IgD-negative memory B cell (primary cell): ENCODE measurements at regions not wholly inside any gene's neighbourhood (a gene's known extent, or its start where the extent isn't known, plus 50 kb on each side); places are given as distances from the start of the nearest gene placed in this dataset.

Experiments used
- H3K27ac Mint-ChIP-seq, 3 donors: one replicate each; pipeline ENCODE4 v1.8.0; 2020 to 2022; ENCODE audit warnings: mild to moderate bottlenecking in 3 of 3, mixed read lengths in 3 of 3, moderate library complexity in 1 of 3
- H3K27me3 Mint-ChIP-seq: one replicate; pipeline ENCODE4 v1.8.0; 2021; ENCODE audit warnings: mixed read lengths
- H3K36me3 Mint-ChIP-seq: one replicate; pipeline ENCODE4 v1.8.0; 2020; ENCODE audit warnings: mild to moderate bottlenecking, mixed read lengths
- H3K4me1 Mint-ChIP-seq, 3 donors: one replicate each; pipeline ENCODE4 v1.8.0; 2020 to 2022; ENCODE audit warnings: mixed read lengths in 3 of 3, mild to moderate bottlenecking in 1 of 3
- H3K4me3 Mint-ChIP-seq, 4 donors: one replicate each; pipeline ENCODE4 v1.8.0; 2020 to 2022; ENCODE audit warnings: mild to moderate bottlenecking in 4 of 4, mixed read lengths in 4 of 4, moderate library complexity in 3 of 4
- H3K9me3 Mint-ChIP-seq, 3 donors: one replicate each; pipeline ENCODE4 v1.8.0; 2020 to 2021; ENCODE audit warnings: mixed read lengths in 3 of 3, mild to moderate bottlenecking in 1 of 3

DNA sequence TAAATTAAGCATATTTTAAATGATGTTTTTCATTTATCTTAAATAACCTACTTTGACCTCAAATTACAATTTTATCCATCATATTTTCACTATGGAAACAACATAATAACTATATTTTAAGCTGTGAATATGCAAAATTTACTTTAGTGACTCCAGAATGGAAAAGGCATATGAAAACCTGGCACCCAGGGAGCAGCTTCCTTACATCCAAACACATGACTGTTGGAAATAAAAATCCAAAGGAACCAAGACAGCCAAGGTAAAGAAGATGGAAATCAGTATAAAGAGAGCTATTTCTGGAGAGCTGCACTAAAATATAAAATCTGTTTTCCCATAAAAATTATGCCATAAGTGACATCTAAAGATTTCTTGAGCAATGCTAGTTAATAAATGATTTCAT, 140.3 kb upstream of the FTMT start:
- peaks cover 0 to 15% (median 3%) of the 10 kb centered on the region in 3 donors for H3K9me3 Mint-ChIP-seq
- H3K4me1 Mint-ChIP-seq = no peaks in the 10 kb centered on the region
- H3K36me3 Mint-ChIP-seq = no peaks in the 10 kb centered on the region
- H3K27me3 Mint-ChIP-seq = no peaks in the 10 kb centered on the region
- no peak overlapping the region for H3K4me3 Mint-ChIP-seq
- no peak overlapping the region for H3K27ac Mint-ChIP-seq

DNA sequence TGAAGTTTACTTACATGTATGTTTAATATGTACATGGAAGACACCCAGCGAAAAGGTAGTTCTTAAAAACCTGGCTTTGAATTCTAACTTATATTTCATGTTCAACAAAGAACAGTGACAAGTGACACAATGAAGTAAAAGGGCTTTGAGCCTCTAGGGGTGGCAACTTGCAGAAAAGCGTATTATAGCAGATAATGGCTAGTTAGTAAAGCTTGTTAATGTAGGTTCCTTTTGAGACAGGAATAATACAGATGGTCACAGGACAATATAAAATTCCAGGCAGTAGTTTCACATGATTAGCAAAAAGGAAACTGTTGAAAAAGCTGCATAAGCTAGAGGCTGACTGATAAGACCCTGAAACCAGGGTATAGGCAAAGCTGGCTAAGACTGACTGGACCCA, 132.4 kb upstream of the FTMT start:
- H3K36me3 Mint-ChIP-seq = peaks cover 1% of the 10 kb centered on the region
- H3K4me3 Mint-ChIP-seq = no peak overlapping the region
- H3K27ac Mint-ChIP-seq = no peak overlapping the region
- peaks cover 2 to 14% (median 2%) of the 10 kb centered on the region in 3 donors for H3K9me3 Mint-ChIP-seq
- no peaks in the 10 kb centered on the region for H3K27me3 Mint-ChIP-seq
- H3K4me1 Mint-ChIP-seq = no peaks in the 10 kb centered on the region

DNA sequence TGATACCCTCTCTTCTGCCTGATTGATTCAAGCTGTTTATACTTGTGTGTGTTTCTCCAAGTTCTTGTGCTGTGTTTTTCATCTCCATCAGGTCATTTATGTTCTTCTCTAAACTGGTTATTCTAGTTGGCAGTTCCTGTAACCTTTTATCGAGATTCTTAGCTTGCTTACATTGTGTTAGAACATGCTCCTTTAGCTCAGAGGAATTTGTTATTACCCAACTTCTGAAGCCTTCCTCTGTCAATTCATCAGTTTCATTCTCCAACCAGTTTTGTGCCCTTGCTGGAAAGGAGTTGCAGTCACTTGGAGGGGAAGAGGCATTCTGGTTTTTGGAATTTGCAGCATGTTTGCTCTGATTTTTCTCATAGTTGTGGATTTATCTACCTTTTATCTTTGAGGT, 126.2 kb upstream of the FTMT start:
- H3K27me3 Mint-ChIP-seq = no peaks in the 10 kb centered on the region
- peaks cover 0 to 10% (median 2%) of the 10 kb centered on the region in 3 donors for H3K9me3 Mint-ChIP-seq
- no peak overlapping the region for H3K27ac Mint-ChIP-seq
- peaks cover 1% of the 10 kb centered on the region for H3K36me3 Mint-ChIP-seq
- no peaks in the 10 kb centered on the region for H3K4me1 Mint-ChIP-seq
- no peak overlapping the region for H3K4me3 Mint-ChIP-seq

DNA sequence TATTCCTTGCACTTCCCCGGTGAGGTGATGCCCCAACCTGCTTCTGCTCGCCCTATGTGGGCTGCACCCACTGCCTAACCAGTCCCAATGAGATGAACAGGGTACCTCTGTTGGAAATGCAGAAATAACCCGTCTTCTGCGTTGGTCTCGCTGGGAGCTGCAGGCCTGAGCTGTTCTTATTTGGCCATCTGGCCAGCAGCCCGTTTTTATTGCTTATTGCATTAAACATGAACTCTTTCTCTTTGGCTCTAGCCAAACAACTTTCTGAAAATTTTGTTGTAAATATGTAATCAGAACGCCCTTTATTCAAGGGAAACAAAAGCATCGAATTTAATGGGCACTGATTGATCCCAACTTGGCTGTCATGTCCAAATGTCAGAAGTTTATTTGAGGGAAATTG, 124.7 kb upstream of the FTMT start:
- Mint-ChIP-seq H3K4me3 (no peak overlapping the region), H3K9me3 (peaks cover 0 to 6% (median 2%) of the 10 kb centered on the region in 3 donors), H3K4me1 (no peaks in the 10 kb centered on the region), H3K27me3 (no peaks in the 10 kb centered on the region), H3K36me3 (peaks cover 1% of the 10 kb centered on the region), H3K27ac (no peak overlapping the region)

DNA sequence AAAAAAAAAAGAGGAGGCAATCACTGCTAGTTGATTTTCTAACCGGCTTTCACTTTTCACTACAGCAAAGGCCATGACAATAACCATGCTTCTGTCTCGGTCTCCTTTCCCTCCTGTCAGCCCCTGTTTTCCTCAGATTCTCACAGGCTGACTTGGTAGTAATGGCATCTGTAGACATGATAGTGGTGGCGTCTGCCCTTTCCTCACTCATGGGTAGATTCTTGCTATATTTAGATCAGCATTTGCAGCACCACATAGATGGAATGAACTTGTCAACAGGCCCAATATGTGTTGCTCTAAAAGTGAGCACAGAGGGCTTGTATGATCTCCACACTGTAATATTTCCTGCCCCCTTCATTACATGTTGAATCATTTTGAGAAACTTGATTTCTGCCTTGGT, 120.3 kb upstream of the FTMT start:
- Mint-ChIP-seq H3K4me3 (no peak overlapping the region), H3K4me1 (no peaks in the 10 kb centered on the region), H3K36me3 (no peaks in the 10 kb centered on the region), H3K27me3 (no peaks in the 10 kb centered on the region), H3K9me3 (peaks cover 0 to 3% (median 0%) of the 10 kb centered on the region in 3 donors), H3K27ac (no peak overlapping the region)

DNA sequence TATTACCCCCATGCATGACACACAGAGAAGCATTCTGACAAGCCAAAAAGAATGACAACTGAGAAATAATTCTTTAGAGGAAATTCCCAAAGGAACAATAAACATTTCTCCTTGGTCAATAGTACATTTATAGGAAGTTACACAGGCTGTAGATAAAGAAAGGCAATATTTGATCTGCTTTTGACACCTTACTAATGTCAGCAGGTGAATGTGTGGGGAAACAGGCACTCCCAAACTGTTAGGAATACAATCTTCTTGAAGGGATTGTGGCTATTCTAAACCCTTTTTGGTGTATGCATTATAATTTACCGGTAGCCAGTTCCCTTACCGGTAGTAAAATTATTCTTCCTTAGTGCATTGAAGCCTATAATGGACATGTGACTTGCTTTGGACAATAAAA, 116.1 kb upstream of the FTMT start:
- Mint-ChIP-seq H3K9me3 (peaks cover 0 to 2% (median under 1%) of the 10 kb centered on the region in 3 donors), H3K27ac (no peak overlapping the region), H3K36me3 (no peaks in the 10 kb centered on the region), H3K4me3 (no peak overlapping the region), H3K4me1 (no peaks in the 10 kb centered on the region), H3K27me3 (no peaks in the 10 kb centered on the region)

DNA sequence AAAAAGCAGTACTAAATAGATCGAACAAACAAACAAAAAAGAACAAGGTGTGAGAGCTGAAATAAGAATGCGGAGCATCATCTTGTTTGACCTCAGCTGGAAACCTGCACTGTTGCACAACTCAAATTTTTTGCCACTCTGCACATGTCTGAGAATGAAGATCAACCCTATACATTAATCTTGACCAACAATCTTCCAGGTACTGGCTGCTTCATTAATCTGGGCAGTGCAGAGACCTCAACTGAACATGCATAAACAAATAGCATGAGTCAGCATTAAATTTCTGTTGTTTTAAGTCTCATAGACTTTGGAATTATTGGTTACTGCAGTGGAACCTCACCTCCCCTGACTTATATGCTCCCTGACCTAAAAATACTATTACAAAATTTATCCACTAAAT, 114.6 kb upstream of the FTMT start:
- H3K4me1 Mint-ChIP-seq = no peaks in the 10 kb centered on the region
- no peaks in the 10 kb centered on the region for H3K36me3 Mint-ChIP-seq
- H3K9me3 Mint-ChIP-seq = peaks cover 0 to 7% (median 4%) of the 10 kb centered on the region in 3 donors
- H3K27ac Mint-ChIP-seq = no peak overlapping the region
- H3K4me3 Mint-ChIP-seq = no peak overlapping the region
- H3K27me3 Mint-ChIP-seq = no peaks in the 10 kb centered on the region

DNA sequence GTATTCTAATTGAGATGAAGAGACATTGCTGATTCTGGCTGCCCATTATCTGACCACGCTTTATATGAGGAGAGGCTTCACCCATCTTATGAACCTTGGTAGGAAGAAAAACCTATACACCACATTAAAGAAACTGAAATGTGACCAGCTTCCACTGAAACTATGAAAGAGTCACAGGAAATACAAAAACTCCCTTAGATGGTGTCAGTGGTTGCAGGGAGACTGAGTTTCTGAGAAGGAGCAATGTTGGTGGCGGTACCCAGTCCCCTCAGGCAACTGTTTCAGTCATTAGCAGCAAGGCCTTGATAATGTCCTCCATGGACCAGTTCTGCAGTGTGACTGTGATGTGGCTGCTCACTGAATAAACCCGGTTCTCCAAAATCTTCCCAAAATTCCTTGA, 110.5 kb upstream of the FTMT start:
- H3K4me1 Mint-ChIP-seq = no peaks in the 10 kb centered on the region
- H3K27ac Mint-ChIP-seq = no peak overlapping the region
- H3K4me3 Mint-ChIP-seq = no peak overlapping the region
- H3K9me3 Mint-ChIP-seq = peaks cover 0 to 7% (median 4%) of the 10 kb centered on the region in 3 donors
- H3K27me3 Mint-ChIP-seq = no peaks in the 10 kb centered on the region
- H3K36me3 Mint-ChIP-seq = no peaks in the 10 kb centered on the region

DNA sequence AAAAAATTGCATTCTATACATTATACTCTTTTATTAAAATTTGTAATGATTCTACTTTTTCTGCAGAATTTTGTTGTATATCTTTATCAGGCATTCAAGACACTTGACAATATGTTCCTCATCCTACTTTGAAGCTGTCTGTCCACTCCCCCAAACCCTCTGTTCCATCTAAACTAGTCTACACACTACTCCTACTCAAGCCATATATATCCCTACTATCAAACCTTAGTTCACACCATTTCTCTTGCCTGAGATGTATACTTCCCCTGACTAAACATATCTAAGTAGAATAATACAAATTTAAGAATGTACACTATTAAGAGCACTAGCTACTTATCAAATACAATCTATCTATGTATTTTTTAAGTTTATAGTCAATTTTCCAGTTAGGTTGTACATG, 107.1 kb upstream of the FTMT start:
- H3K4me1 Mint-ChIP-seq = no peaks in the 10 kb centered on the region
- peaks cover 0 to 5% (median 4%) of the 10 kb centered on the region in 3 donors for H3K9me3 Mint-ChIP-seq
- no peak overlapping the region for H3K4me3 Mint-ChIP-seq

DNA sequence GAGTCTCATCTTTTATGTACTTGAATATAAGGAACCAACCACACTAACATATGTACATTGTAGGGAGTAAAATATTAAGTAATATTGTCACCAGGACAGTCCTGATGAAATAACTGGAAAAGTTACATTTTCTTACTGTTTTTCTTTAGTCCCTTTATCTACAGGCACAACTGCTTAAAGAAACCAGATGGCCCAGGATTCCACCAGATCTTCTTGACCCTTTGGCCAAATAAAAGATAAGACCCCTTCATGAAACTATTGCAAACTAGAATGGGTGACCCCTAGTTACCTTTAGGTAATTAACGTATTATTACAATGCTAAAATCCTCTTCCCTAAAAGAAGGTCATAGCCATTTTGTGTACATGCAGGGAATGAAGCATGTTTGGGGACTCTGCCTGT, 106.3 kb upstream of the FTMT start:
- Mint-ChIP-seq H3K36me3 (no peaks in the 10 kb centered on the region), H3K4me3 (no peak overlapping the region), H3K27ac (no peak overlapping the region), H3K27me3 (peaks cover 1% of the 10 kb centered on the region), H3K4me1 (no peaks in the 10 kb centered on the region), H3K9me3 (peaks cover 0 to 5% (median 4%) of the 10 kb centered on the region in 3 donors)

More for the DNA sequence above, 107.1 kb upstream of the FTMT start:
- no peak overlapping the region for H3K27ac Mint-ChIP-seq
- peaks cover 1% of the 10 kb centered on the region for H3K27me3 Mint-ChIP-seq
- H3K36me3 Mint-ChIP-seq = no peaks in the 10 kb centered on the region

DNA sequence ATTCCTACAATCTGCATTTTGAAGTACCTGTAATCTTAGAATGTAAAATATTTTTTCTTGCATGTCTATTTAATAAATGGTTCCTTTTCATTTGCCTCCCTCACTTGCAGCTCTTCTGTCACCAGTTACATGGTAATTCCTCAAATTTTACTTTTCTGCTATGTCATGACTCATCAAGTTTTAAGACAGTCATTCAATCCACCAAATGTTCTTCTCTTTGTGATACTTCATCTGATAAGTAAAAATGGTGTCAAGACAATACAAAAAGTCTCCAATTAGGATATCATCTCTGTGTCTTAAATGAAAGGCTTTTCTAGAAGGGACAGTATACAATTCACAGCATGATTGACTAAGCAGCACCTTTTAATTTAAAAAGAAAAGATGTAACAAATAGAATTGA, 104.9 kb upstream of the FTMT start:
- H3K4me1 Mint-ChIP-seq = peaks cover 0 to 3% (median 0%) of the 10 kb centered on the region in 3 donors
- peaks cover 1% of the 10 kb centered on the region for H3K27me3 Mint-ChIP-seq
- no peak overlapping the region for H3K27ac Mint-ChIP-seq
- peaks cover 0 to 2% (median 0%) of the 10 kb centered on the region in 3 donors for H3K9me3 Mint-ChIP-seq
- H3K36me3 Mint-ChIP-seq = no peaks in the 10 kb centered on the region
- no peak overlapping the region for H3K4me3 Mint-ChIP-seq

DNA sequence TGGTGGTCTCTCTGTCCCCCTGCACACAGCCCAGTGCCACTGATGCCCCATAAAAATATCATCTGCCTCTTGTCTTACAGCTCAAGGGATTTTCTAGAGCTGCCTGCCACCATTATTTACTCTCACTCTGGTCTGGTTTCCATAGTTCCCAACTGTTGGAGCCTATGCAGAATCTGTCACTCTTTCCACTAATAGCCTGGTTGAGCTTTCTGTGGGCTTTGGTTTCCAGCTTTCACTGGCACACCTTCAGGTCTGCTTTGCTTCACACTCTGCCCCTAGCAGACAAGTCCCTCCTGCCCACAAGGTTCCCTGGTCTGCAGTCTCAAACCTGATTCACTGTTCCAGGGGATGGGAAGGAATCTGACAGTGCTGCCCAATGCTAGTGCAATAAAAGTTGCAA, 103.0 kb upstream of the FTMT start:
- Mint-ChIP-seq H3K4me3 (no peak overlapping the region), H3K9me3 (peaks cover 0 to 2% (median 0%) of the 10 kb centered on the region in 3 donors), H3K36me3 (no peaks in the 10 kb centered on the region), H3K27ac (no peak overlapping the region), H3K27me3 (peaks cover 1% of the 10 kb centered on the region), H3K4me1 (peaks cover 0 to 3% (median 0%) of the 10 kb centered on the region in 3 donors)

DNA sequence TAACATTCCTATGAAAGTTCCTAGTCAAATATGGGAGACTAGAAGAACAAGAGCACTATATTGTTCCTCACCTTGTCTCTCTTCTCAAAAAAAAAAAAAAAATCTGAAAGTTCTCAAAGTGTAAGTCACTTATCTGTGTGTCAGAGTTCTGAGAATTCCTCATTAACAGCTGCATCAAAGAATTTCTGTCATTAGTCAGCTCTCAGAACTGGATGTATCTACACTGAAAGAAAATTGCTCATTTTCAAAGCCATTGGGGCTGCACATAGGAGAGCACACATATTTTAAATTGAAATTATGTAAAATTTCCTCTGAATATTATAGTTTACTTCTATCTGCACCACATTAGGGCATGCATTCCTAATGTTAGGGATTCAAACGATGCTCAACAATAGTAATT, 99.5 kb upstream of the FTMT start:
- H3K4me3 Mint-ChIP-seq = no peak overlapping the region
- H3K36me3 Mint-ChIP-seq = no peaks in the 10 kb centered on the region
- H3K27ac Mint-ChIP-seq = no peak overlapping the region
- H3K4me1 Mint-ChIP-seq = peaks cover 0 to 3% (median 0%) of the 10 kb centered on the region in 3 donors
- H3K27me3 Mint-ChIP-seq = peaks cover 1% of the 10 kb centered on the region
- peaks cover 0 to 2% (median 0%) of the 10 kb centered on the region in 3 donors for H3K9me3 Mint-ChIP-seq

DNA sequence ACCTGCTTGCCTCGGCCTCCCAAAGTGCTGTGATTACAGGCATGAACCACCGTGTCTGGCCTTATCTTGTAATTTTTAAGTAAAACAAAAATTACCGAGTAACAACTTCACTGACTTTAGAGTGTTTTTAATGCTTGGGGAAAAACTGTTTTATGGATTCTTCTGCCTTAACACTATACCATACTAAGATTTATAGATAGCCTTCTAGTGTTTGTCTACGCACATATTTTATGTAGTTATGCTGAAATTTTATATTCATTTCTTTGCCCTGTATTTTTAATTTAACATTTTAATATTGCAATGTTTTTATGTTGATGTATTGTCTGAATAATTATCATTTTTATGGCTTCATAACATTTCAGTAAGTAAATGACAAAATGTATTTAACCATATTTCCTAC, 96.4 kb upstream of the FTMT start:
- Mint-ChIP-seq H3K4me1 (peaks cover 0 to 3% (median 0%) of the 10 kb centered on the region in 3 donors), H3K27ac (no peak overlapping the region), H3K9me3 (peaks cover 0 to 2% (median 0%) of the 10 kb centered on the region in 3 donors), H3K36me3 (no peaks in the 10 kb centered on the region), H3K4me3 (no peak overlapping the region), H3K27me3 (no peaks in the 10 kb centered on the region)

DNA sequence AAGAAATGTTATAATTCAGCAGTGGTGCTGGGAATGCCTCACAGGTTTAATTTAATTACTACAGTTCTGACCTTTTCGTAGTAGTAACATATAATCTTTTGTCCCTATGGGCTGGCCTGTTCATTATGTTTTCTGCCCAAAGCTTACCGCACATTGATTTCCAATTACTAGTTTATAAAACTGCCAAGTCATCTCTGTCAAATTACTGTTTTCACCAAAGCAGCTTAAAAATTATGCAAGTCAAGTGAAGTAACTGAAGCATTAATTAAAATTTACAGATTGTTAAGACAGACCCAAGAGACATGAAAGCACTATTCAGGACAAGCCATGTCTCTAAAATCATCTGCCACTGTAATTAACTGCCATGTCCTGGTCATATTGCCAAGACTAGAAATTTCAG, 93.9 kb upstream of the FTMT start:
- Mint-ChIP-seq H3K9me3 (no peaks in the 10 kb centered on the region), H3K36me3 (no peaks in the 10 kb centered on the region)

DNA sequence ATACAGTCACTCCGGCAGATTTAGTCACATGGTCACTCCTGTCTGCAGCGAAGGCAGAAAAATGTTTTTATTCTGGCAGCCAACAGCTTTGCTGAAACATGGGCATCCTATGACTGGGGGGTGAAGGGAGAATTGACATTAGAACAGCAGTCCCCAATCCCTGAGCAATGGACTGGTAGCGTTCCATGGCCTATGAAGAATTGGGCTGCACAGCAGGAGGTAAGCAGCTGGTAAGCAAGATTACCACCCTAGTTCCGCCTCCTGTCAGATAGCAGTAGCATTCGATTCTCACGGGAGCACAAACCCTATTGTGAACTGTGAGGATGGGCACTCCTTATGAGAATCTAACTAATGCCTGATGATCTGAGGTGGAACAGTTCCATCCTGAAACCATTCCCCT, 93.1 kb upstream of the FTMT start:
- H3K4me1 Mint-ChIP-seq = no peaks in the 10 kb centered on the region
- no peak overlapping the region for H3K4me3 Mint-ChIP-seq
- H3K27me3 Mint-ChIP-seq = no peaks in the 10 kb centered on the region
- no peak overlapping the region for H3K27ac Mint-ChIP-seq
- H3K36me3 Mint-ChIP-seq = no peaks in the 10 kb centered on the region
- no peaks in the 10 kb centered on the region for H3K9me3 Mint-ChIP-seq

More for the DNA sequence above, 93.9 kb upstream of the FTMT start:
- Mint-ChIP-seq H3K4me3 (no peak overlapping the region), H3K27me3 (no peaks in the 10 kb centered on the region), H3K4me1 (no peaks in the 10 kb centered on the region), H3K27ac (no peak overlapping the region)

DNA sequence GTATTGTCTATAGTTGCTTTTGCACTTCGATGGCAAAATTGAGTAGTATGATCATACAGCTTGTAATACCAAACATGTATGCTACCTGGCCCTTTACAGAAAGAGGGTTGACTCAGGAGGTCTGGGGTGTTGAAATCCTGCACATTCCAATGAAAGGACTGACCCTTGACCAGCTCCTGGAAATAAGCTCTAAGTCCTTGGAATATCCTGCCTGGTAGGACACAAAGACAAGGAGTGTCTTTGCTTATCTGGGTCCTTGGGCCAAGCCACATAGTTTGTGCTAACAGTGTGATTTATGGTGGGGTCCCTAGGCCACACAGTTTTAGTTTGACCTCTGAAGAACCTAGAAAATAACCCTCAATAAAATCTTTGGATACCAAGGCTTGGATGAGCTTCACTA, 89.3 kb upstream of the FTMT start:
- no peak overlapping the region for H3K27ac Mint-ChIP-seq
- H3K4me1 Mint-ChIP-seq = no peaks in the 10 kb centered on the region
- H3K27me3 Mint-ChIP-seq = no peaks in the 10 kb centered on the region
- H3K36me3 Mint-ChIP-seq = no peaks in the 10 kb centered on the region
- no peaks in the 10 kb centered on the region for H3K9me3 Mint-ChIP-seq
- H3K4me3 Mint-ChIP-seq = no peak overlapping the region
